Prostate gland (tissue), 2 donors: ENCODE measurements at regions not wholly inside any gene's neighbourhood (a gene's known extent, or its start where the extent isn't known, plus 50 kb on each side); places are given as distances from the start of the nearest gene placed in this dataset.

ENCODE experiments used
- DNase-seq: peaks from one replicate; pipeline ENCODE4 v3.0.0-alpha.2; 2019; ENCODE audit warnings: low spot score
- H3K27ac ChIP-seq, 2 donors: fragments of 200-600 bp; sonication (generic); 2 replicates each; pipeline ENCODE4 v1.5.1; 2017 to 2019
- H3K27me3 ChIP-seq: fragments of 200-600 bp; sonication (generic); replicated peaks from 2 replicates; pipeline ENCODE4 v1.5.1; 2019; ENCODE audit not compliant: insufficient read depth
- H3K36me3 ChIP-seq, 2 donors: fragments of 200-600 bp; sonication (generic); 1 replicate in 1 of 2; 2 replicates in 1 of 2; pipeline versions ENCODE4 v1.5.1 to v1.8.1; 2017 to 2019
- H3K4me1 ChIP-seq: fragments of 200-600 bp; sonication (generic); replicated peaks from 2 replicates; pipeline ENCODE4 v1.5.1; 2019
- H3K4me3 ChIP-seq, 2 donors: fragments of 200-600 bp; sonication (generic); 2 replicates each; pipeline ENCODE4 v1.5.1; 2017 to 2019
- H3K9me3 ChIP-seq: fragments of 200-600 bp; sonication (generic); 2 replicates; pipeline ENCODE4 v1.5.1; 2017
- CTCF ChIP-seq, 4 experiments: fragments of 200-600 bp in 2 of 4; fragments of 450-650 bp in 2 of 4; sonication (generic) in 2 of 4; IDR thresholded peaks; 1 replicate in 3 of 4; 2 replicates in 1 of 4; pipeline ENCODE4 v1.5.1; 2016 to 2019; ENCODE audit warnings: antibody characterized with exemption in 4 of 4, mild to moderate bottlenecking in 2 of 4, moderate library complexity in 2 of 4
- POLR2A ChIP-seq: fragments of 450-650 bp; IDR thresholded peaks from one replicate; pipeline ENCODE4 v1.6.1; 2016; ENCODE audit warnings: antibody characterized with exemption, mild to moderate bottlenecking
- POLR2AphosphoS5 ChIP-seq: sonication (generic); formaldehyde crosslinking; IDR thresholded peaks from one replicate; pipeline ENCODE4 v1.6.1; 2017; ENCODE audit warnings: antibody characterized with exemption
- WGBS: methylation state at CpG from one replicate; pipeline ENCODE4 v1.1.5; 2018; 5-methylcytosine and 5-hydroxymethylcytosine counted together
- intact Hi-C: fragments of 100-400 bp; cut with DNase I; formaldehyde crosslinking; loops from one replicate; pipeline ENCODE4 v1.14.2; 2022

GRCh38 chr21:27130154-27130553, 163.3 kb upstream of the ADAMTS5 start:
- Histone ChIP-seq H3K4me1 (no peaks in the 10 kb centered on the region), H3K9me3 (no peaks in the 10 kb centered on the region), H3K4me3 (no peak overlapping the region), H3K27me3 (no peaks in the 10 kb centered on the region), H3K27ac (no peak overlapping the region), H3K36me3 (no peaks in the 10 kb centered on the region)
- WGBS = 92% methylated on average over 3 of the region's 3 CpGs
- no peak for TF ChIP-seq CTCF (IDR thresholded peaks at IDR 0.05)
- TF ChIP-seq POLR2AphosphoS5 = no peak
- no peak for TF ChIP-seq POLR2A
- intact Hi-C loops = no loop called here
- no peak for DNase-seq

- no peaks in the 10 kb centered on the region for H3K36me3 ChIP-seq
- no peak for DNase-seq
- TF ChIP-seq CTCF (IDR thresholded peaks at IDR 0.05) (no peak), POLR2AphosphoS5 (no peak), POLR2A (no peak)
- no peaks in the 10 kb centered on the region for H3K27me3 ChIP-seq
- H3K4me1 ChIP-seq = no peaks in the 10 kb centered on the region
- no peak overlapping the region for H3K4me3 ChIP-seq
- no peaks in the 10 kb centered on the region for H3K9me3 ChIP-seq
- intact Hi-C loops = no loop called here
- no peak overlapping the region for H3K27ac ChIP-seq
Observed at GRCh38 chr21:27129694-27130093, 162.8 kb upstream of the ADAMTS5 start.

GRCh38 chr21:27129215-27129614, 162.3 kb upstream of the ADAMTS5 start:
- H3K9me3 ChIP-seq = no peaks in the 10 kb centered on the region
- no peak overlapping the region for H3K4me3 ChIP-seq
- WGBS = 81% methylated on average over 1 of the region's 1 CpG
- no peaks in the 10 kb centered on the region for H3K27me3 ChIP-seq
- intact Hi-C loops = no loop called here
- no peak overlapping the region for H3K27ac ChIP-seq
- H3K4me1 ChIP-seq = no peaks in the 10 kb centered on the region
- H3K36me3 ChIP-seq = no peaks in the 10 kb centered on the region
- DNase-seq = no peak
- TF ChIP-seq CTCF (IDR thresholded peaks at IDR 0.05) (no peak), POLR2A (no peak), POLR2AphosphoS5 (no peak)

GRCh38 chr21:27126140-27126539, 159.3 kb upstream of the ADAMTS5 start:
- no peaks in the 10 kb centered on the region for H3K36me3 ChIP-seq
- H3K4me1 ChIP-seq = no peaks in the 10 kb centered on the region
- intact Hi-C loops = no loop called here
- no peak overlapping the region for H3K4me3 ChIP-seq
- no peaks in the 10 kb centered on the region for H3K27me3 ChIP-seq
- DNase-seq = no peak
- WGBS = 92% methylated on average over 4 of the region's 4 CpGs
- H3K9me3 ChIP-seq = no peaks in the 10 kb centered on the region
- H3K27ac ChIP-seq = no peak overlapping the region
- no peak for TF ChIP-seq POLR2A
- TF ChIP-seq CTCF (IDR thresholded peaks at IDR 0.05) = no peak
- no peak for TF ChIP-seq POLR2AphosphoS5

GRCh38 chr21:27122686-27123085, 155.8 kb upstream of the ADAMTS5 start:
- no peak for DNase-seq
- intact Hi-C loops = no loop called here
- TF ChIP-seq POLR2AphosphoS5 (no peak), CTCF (IDR thresholded peaks at IDR 0.05) (no peak), POLR2A (no peak)
- no peaks in the 10 kb centered on the region for H3K4me1 ChIP-seq
- H3K27me3 ChIP-seq = no peaks in the 10 kb centered on the region
- no peak overlapping the region for H3K27ac ChIP-seq
- no peaks in the 10 kb centered on the region for H3K9me3 ChIP-seq
- no peak overlapping the region for H3K4me3 ChIP-seq
- no peaks in the 10 kb centered on the region for H3K36me3 ChIP-seq
